Activated CD4-positive, alpha-beta T cell treated with anti-CD3 and anti-CD28 coated beads for 24 hours (primary cell): ENCODE measurements at regions not wholly inside any gene's neighbourhood (a gene's known extent, or its start where the extent isn't known, plus 50 kb on each side); places are given as distances from the start of the nearest gene placed in this dataset.

ENCODE experiments used
- DNase-seq, 2 donors: peaks; one replicate each; pipeline ENCODE4 v3.0.0-alpha.2; 2020; ENCODE audit warnings: low read depth in 2 of 2

DNA sequence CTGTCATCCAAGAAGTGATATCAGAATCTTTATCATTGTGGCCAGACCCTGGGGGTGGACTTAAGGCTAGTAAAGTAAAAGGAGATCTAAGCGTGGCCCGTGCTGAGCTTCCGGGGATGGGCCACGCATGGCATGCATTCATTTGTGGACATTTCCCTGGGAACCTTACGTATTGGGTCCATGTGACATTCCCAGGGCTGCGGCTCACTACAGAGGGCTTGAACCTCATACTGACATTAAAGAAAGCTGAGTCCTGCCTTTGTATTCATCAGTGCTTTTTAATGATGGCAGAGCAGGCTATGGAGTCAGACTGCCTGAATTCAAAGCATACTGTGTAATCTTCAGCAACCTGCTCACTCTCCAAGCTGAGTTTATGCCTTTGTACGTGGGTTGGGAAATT lies 152.2 kb upstream of the AFDN start:
- DNase-seq, result no peak

DNA sequence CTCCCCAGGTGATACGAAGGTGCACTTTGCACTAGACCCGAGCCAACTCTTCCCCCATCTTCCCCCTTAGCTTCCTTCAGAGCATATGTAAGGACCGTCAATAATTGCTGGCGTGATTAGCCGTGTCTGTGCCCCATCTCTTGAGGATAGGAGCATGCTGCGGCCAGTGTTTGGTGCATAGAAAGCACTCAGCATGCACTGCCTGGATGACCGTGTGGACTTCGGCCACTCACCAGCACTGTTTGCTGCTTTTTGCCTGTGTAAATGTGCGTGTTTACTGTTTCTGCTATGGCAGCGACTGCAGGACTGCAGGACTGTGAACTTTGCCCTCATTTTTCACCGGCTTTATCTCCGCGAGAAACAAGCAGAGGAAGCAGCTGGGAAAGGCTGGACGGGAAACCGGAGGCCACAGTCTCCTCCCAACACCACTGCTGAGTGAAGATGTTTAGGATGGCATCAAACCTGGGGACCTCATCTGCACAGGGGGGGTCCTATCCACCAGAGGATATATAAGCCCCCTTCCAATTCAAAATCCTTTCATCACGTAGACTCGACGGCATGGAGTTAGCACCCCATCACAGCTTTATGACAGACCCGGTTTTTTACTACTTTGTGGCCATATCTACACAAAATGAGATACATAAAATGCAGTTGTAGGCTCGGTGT lies 150.6 kb upstream of the AFDN start:
- no peak for DNase-seq

DNA sequence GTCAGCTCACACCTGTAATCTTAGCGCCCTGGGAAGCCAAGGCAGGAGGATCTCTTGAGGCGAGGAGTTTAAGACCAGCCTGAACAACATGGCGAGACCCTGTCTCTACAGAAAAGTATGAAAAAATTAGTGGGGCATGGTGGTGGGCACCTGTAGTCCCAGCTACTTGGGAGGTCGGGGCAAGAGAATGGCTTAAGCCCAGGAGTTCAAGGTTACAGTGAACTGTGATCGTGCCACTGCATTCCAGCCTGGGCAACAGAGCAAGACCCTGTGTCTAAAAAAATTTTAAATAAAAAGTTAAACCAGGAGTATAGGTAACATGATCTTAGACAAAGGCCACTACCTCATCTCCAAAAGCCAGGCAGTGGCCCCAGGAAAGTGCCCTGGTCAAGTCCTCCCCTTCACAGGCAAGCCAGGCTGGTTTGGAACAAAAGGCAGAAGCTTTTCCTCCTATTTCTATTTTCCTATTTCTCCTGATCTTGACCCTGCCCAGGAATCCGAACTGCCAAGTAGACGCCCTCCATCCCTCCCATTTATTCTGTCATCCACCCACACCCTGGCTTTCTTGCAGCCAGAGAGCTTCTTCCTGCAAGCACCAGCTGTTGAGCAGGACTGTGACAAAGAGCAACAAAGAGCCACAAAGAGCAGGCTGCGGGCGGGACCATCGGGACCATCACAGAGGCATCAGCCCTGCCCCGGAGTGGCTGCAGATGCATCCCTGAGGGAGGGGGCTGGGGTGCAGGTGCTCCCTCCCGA lies 149.9 kb upstream of the AFDN start:
- no peak for DNase-seq

DNA sequence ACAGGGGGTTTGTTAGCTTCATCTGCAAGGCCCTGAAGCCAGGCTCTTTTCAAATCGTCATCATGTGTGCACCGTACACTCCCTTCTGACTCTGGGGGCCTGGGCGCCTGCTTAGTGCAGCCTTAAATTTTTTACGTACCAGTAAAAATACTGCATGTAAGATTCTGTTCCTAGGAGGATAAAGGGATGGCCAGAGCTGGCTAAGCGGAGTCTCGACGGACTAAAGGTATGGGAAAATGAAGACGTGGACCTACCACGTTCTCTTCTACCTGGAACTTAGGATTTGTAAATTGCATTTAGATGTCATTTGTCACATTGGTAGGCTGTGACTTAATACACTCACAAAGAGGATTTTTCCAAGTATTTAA lies 149.3 kb upstream of the AFDN start:
- DNase-seq, result no peak

DNA sequence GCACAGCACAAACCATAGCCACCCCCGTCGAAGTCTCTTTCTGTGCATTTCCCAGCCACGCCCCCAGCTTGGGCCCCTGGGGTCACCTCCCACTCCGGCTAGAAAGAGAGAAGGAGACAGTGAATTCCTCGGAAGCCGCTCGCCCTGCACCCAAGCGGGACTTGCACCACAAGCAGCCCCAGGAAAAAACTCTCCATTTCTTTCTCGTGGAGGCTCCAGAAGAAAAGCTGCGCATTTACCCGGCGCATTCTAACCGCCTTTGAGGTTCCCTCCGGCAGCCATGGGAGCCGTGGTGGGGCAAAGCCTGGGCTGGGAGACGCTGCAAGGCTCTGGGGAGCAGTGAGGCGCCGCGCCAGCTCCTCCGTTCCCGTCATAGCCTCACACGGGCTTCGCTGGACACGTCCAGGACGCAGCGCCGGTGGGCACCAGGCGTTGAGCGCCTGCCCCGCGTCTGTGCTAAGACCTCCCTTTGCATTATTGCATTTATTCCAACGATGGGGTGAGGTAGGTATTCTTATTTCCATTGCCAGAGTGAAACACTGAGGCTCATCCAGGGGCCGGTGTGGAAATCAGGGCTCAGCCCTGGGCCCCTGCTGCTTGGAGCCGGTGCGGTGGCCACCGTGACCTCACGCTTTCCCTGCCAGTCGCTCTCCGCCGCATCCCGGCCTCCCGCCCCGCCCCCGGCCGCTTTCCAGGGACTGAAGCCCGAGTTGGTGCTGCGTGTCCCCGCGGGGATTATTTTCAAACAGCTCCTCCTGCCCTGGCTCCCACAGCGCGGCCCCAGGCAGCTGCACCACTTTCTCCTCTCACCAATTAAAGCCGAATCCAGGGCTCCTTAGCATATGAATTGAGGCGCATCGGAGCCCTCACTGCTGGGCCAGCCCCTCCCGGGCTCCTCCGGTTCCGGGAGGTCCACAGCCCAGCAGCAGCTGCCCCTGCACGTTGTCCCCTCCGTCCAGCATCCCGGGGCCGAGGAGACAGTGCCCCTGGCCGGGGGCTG lies 148.3 kb upstream of the AFDN start:
- no peak for DNase-seq

DNA sequence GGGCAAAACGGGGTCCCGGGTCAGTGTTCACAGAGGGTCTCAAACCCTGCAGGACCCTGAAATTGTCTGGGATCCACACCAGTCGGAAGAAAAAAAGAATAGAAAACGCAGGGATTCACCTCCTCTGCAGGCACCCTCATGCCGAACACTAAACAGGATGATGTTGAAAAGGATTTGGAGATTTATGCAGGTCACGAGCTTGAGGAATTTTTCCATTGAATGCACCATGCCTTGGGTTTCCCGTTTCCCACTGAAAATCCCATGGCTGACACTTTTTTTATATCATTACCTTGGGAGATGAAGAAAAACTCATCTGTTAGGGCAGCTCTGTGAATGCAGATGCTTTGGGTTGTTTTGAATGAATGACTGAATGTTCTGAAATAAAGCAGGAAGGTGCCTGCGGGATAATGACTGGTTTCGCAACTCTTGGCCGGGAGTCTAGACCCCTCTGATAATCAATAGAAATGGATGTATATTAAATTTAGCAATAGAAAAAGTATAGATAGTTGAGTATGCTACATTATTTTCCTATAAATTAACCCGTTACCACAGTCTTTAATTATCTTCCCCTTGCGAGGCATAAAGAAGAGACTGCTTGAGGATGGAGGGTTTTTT lies 147.5 kb upstream of the AFDN start:
- no peak for DNase-seq

DNA sequence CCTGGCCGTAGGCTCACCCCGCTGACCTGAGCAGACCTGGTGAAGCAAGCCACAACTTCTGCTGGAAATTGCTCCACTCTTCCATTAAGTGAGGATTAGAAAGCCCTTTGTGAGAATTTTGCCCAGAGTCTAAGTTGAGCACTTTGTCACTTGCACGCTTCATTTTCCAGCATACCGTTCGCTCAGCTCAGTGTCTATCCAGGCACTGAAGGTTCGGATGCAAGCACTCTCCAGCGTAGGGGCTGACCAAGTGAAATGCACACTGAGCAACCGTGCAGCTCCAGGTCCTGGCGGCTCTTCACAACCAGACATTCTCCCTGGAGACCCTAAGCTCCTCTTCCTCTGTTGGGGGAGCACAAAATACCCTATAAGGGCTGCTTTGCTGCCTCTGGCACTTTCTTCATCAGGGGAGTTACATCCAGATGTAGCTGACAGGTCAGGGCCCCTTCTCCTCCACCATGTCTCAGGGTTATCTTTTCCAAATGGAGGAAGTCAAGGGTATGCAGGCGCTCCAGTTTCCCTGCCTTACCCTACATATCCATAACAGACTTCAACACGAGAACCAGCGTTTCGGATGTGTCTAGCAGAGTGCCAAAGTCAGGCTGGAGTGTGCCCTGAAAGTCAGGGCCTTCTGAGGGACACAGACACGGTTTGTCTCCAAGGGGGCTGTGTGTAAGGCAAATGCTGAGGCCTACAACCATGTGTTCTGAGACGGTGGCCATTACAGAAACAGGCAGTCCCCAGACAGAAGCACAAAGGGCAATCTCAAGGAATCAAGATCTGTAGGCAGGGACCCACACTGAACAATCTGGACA lies 146.7 kb upstream of the AFDN start:
- no peak for DNase-seq

DNA sequence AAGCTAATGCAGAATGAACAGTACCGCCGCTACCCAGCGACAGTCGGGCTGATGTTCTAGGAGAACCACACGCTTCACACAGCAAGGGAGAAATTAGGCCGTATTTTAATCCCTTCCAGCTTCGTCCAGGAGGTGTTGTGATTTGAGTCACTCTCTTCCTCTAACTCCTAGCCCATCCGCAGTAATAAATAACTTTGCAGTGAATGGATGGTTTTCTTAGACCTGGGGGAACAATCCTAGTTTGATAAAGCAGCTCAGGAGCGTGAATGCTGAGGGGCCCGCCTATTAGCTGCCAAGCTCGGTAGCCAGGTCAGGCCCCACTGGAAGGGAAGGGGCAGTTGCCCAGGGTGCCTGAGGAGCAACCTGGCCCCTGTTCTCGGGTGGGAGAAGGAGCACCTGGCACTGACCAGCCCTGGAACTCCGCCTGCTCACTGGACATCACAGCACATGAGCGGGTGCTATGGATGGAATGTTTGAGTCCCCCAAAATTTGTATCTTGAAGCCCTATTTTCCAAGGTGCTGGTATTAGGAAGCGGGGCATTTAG lies 146.0 kb upstream of the AFDN start:
- no peak for DNase-seq

DNA sequence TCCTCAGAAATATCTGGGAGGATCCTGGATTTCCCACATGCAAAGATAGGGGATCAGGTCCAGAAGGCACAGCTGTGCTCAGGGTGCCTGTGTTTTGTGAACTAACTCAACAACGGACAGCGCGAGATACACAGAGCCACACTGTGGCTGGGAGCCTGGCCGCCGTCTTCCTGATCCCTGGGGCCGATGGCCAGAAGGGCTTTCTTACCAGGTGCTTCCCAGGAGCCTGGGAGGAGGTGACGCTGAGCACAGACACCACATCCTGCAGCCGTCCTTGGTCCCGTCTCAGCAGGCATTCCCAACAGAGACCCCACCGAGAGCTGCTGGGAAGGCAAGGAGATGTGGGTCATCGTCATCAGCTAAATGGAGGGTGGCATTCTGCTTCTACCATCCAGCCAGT lies 144.6 kb upstream of the AFDN start:
- DNase-seq, result no peak

DNA sequence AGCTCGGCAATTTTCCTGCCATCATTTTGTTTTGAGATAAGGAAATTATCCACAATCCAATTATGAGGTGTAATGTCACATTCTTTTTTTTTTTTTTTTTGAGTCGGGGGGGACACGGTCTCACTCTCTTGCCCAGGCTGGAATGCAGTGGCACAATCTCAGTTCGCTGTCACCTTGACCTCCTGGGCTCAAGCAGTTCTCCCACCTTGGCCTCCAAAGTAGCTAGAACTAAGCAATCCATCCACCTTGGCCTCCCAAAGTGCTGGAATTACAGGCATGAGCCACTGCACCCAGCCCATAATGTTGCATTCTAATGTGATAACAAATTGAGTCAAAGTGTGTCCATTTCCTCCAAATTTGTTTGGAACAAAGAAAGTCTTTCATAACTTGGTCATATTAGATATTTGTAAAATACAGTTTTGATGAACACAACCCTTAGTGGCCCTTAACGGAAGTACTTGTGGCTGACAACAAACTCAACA lies 144.1 kb upstream of the AFDN start:
- DNase-seq, result no peak

DNA sequence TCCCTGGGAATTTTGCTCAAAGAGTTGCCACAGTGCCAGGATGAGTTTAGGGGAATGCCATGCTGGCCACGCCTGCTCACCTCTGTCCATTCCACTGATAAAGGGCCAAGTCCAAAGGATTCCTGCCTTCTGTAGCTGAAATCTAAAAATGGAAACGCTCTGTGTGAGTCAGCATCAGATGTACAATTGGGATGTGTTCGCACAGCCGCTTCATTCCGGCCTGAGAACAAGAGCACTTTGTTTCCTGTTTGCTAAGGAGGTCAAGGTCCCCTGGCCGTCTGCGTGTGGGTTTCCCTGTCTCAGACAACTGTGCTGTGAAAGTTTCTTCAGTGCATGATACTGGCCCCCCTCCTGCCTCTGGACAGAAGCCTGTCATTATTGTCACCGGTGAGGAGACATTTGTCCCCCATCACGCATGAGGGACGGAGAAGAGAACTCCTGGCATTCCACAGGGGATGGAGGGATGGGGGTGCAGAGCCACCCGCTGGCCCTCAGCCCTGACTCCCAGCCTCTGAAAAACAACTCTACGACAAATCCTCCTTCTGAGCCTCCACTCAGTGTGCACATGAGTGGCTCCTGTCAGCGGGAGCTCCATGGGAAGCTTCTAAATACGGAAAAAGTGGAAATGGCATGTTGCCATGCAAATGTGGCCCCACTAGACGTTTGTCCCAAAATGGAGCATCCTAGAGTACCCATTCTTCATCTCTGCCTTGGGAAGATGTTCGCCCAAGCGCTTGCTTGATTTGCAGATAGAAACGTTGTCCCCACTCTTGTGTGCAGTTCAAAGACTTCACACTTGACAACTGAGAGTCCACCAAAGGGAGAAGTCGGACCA lies 143.5 kb upstream of the AFDN start:
- no peak for DNase-seq

DNA sequence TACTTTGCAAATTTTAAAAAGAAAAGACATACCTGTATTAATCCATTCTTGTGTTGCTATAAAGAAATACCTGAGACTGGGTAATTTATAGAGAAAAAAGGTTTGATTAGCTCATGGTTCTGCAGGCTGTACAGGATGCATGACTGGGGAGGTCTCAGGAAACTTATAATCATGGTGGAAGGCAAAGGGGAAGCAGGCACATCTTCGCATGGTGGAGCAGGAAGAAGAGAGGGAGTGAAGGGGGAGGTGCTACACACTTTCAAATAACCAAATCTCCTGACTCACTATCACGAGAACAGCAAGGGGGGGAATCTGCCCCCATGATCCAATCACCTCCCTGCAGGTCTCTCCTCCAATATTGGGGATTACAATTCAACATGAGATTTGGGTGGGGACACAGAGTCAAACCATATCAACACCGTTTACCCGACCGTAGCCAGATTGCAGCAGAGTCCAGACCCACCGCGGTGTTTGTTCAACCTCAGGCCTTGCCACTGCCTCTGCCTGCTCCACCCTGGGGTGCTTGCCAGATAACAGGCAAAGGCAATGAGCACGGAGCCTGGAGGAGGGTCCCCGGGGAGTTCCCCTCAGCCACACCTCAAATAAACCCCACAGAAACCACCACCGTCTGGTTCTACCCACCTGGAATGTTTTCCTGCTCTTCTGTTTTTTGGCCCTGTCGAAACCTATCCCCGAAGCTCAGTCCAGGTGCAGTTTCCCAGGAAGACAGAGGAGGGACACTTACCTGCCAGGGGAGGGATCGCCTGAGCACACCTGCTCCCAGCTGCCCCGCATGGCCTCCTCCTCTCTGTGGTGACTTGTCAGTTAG lies 142.2 kb upstream of the AFDN start:
- no peak for DNase-seq

DNA sequence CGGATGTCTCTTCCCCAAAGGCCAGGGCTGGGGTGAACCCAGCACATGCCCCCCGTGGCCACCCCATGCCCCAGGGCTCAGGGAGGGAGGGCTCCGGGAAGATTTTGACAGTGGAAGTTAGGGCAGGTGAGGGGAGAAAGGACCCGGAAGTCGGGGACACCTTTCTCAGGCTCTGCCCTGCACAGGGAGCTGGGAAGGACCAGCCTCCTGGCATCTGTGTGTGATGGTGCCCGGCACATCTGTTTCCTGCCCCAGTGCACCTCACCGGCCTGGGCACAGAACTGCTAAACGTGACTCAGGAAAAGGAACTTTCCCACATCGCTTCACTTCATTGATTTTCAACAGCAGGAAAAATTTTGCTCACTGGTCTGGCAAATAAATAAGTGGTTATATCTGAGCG lies 141.1 kb upstream of the AFDN start:
- no peak for DNase-seq

DNA sequence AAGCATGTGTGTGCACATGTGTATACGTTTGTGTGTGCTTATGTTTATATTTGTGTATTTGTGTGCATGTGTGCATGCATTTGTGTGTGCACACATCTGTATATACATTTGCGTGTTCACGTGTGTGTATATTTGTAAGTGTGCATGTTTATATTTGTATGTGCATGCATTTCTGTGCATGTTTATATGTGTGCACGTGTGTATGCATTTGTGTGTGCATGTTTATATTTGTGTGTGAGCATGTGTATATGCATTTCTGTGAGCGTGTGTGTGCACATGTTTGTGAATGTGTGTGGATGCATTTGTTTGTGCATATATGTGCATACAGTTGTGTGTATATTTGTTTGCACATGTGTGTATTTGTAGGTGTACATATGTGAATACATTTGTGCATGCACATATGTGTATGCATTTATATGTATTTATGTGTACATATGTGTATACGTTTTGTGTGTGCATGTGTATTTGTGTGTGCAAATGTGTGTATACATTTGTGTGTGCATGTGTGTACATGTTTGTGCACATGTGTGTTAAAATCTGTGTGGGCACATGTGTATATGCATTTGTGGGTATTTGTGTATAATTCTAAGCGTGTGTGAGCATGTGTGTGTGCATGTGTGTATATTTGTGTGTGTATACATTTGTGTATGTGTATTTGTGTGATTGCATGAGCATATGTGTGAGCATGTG lies 140.4 kb upstream of the AFDN start:
- no peak for DNase-seq

DNA sequence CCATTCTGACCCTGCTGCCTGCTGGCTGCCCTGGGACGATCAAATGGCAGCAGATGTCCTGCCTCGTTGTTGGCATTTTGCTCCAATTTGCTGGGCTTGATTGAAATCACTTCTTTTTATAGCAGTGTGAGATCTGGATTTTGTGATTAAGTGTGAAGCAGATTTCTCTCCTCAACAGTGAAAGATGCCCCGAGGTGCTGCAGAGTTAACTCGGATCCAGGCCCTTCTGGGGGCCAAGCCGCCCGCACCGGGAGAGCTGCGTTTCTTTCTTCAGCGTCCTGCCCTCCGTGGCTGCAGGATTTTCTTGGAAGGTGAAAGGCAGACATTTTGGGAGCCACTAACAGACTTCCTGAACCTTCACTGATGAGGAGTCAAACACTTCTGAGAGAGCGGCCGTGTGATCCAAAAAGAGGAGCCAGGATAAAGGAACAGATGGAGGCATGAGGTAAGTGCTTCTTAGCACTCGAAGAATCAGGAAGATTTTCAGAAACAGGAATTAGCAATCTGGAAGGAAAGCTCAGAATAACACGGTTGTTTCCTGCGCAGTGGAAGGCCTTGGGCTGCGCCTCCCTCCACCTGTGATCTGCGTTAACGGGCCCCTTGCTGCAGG lies 139.5 kb upstream of the AFDN start:
- DNase-seq, result no peak

DNA sequence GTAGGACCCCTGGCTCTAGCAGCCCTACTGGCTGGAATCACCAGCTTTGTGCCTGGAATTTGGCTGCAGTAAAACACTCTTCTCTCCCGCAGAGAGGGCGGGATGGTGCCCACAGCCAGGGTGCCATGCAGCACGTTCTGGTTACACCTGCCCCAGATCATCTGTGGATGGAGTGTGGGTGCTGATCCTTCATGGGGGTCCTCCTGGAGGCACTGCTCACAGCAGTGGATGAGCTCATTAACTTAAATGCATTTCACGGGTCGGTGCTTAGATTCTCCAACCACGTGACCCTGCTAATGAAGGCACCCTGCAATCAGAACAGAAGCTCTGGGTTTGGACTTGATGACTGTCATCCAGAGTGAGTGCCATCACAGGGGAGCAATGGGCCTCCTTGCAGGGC lies 138.6 kb upstream of the AFDN start:
- no peak for DNase-seq

DNA sequence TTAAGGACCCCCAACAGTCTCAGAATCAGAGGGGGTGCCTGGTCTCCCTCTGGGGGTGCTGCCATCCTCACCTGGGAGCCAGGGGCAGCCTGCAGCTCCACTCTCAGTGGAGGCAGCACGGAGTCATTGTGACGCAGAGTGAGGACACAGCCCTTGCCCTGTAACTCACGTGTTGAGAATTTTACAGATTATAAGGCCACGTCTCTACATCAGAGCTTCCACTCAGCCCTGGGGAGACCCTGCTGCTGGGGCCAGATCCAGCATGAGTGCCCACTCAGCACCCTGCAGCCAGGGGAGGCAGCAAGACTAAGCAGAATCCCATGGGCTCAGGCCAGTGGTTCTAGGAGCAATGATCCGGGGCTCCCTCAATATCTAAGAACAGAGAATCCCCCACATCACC lies 137.4 kb upstream of the AFDN start:
- DNase-seq, result no peak

DNA sequence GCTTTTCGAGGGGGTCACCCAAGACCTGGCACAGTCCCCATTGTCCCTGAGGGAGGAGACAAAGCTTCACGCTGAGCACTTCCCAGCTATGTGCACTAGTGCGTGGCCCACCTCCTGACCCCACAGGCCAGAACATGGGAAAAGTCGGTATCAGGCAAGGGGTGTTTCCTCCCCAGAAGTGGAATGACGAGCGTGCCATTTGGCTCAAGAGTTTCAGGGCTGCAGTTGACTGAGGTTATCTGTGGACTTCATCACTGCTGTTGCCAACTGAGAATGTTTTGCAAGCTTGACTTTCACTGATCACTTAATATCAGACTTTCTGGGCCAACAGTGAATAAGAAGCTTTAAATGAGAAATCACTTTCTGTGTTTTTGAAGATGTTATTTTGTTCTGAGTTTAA lies 137.0 kb upstream of the AFDN start:
- DNase-seq, result no peak
